Stimulated activated CD8-positive, alpha-beta memory T cell treated with anti-CD3 and anti-CD28 coated beads, Interleukin-15, amount 100 ng/mL, for 48 hours (primary cell): ENCODE measurements at regions not wholly inside any gene's neighbourhood (a gene's known extent, or its start where the extent isn't known, plus 50 kb on each side); places are given as distances from the start of the nearest gene placed in this dataset.
"Not testable (repeated sequence)": the region's sequence is repeated elsewhere in the genome, so short reads cannot be mapped to it uniquely, and the experiment has no call there.

ENCODE experiments used
- DNase-seq, 2 donors: peaks; one replicate each; pipeline ENCODE4 v3.0.0-alpha.2; 2020; ENCODE audit warnings: low read depth in 2 of 2

- DNase-seq, result no peak
Observed at GRCh38 chr6:3553254-3553653, 96.4 kb upstream of the SLC22A23 start.

DNA sequence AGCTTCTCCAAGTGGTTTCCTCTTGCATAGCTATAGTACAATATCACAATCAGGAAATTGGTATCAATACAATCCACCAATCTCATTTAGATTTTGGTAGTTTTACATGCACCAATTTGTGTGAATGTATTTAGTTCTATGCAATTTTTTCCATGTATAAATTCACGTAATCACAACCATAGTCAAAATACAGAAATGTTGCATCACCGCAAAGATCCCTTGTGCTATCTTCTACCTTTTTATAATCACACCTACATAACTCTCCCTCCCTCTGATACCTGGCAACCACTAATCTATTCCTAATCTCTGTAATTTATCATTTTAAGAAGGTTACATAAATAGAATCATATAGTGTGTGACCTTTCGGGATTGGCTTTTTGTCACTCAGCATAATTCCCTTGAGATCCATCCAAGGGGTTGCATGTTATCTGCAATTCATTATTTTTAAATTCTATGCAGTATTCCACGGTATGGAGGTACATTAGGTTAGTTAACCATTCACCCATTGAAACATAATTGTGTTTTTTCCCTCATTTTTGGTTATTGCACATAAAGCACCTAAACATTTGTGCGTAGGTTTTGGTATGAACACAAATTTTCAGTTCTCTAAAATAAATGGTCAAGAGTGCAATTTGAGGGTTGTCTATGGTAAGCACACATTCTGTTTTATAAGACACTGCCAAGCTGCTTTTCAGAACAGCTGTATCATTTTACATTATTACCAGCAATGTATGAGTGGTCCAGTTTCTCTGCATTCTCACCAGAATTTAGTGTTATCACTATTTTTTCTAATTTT, 95.1 kb upstream of the SLC22A23 start:
- no peak for DNase-seq

DNA sequence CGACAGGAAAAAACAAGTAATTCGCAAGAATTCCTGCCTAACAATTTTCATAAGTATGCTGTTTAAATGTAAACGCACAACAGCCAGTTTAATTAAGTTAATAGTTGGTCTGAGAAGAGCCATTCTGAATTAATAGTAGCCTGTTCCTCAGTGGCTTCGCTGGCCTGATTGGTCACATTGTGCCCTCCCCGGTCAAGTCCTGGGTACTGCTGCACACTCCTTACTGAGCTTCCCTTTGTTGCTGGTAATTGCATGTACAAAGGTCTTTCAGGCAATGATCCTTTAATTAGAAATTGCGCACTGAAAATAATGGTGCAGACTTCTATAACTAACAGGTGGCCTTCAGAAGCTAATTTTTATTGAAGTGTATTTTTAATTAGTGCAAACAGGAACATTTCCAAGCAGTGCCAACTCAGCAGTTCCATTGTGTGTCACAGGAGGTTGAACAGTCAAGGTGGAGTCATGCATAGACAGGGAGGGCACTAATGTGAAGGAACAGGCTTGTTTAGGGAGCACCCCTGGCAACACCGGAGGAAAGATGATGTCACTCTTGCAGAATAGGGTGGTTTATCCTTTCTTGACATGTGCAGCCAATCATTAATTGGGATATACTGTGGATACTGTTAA, 92.6 kb upstream of the SLC22A23 start:
- DNase-seq, result no peak

DNA sequence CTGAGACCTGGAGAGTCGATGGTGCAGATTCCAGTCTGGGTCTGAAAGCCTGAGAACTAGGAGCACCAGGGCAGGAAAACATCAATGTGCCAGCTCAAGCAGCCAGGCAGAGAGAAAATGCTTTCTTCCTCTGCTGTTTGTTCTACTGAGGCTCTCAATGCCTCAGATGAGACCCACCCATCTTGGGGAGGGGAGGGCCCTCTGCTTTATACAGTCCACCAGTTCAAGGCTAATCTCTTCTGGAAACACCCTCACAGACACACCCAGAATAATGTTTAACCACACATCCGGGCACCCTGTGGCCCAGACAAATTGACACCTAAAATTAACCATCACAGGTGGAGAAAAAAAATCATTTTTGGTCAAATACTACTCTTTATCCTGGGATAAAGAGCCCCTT, 89.3 kb upstream of the SLC22A23 start:
- DNase-seq, result no peak

- no peak for DNase-seq
Observed at GRCh38 chr6:3545156-3545555, 88.3 kb upstream of the SLC22A23 start.

DNA sequence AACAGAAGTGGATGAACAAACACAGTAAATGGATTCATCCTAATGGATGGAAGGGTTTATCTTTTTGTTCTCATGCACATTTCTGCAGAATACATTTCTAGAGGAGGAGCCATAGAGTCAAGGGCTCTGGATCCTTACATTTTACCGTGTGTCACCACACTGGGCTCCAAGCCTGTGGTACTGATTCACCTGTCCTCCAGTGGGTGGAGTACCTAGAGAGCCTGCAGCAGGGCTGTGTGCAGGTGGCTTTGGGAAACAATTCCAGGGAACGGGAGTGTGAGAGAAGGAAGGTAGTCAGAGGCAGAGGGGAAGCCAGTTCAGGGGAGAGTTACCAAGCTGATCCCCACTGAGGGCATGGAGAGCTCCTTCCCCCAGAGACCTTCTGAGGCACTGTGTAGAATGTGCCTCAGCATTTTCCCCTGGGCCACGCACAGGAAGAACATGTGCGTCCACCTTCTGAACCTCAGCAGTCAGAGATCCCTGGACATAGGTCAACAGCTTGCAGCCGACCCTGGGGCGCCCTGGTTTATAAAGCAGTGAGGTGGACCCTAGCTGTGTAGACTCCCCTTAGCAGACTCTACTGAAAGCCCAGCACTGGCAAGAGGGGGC, 85.3 kb upstream of the SLC22A23 start:
- no peak for DNase-seq

- DNase-seq, result no peak
Observed at GRCh38 chr6:3541006-3541585, 84.2 kb upstream of the SLC22A23 start.

- no peak for DNase-seq
Observed at GRCh38 chr6:3540253-3540820, 83.5 kb upstream of the SLC22A23 start.

DNA sequence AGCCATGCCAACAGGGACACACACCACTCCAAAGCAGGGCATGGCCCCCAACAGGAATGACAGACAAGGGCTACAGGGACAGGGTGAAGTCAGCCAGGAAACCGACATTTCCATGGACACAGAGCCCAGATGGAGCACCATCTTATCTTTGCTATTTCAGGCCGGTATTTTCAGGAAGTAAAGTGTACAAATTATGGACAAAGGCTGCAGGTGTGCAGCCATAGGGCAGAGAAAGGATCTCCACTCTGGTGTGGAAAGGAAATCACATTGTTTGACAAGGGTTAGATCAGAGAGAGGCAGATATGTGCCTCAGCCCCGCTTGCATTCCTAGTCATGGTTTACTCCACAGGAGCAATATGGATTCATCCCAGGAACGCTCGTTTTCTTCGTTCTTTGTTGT, 81.7 kb upstream of the SLC22A23 start:
- no peak for DNase-seq

- no peak for DNase-seq
Observed at GRCh38 chr6:3536901-3537300, 80.1 kb upstream of the SLC22A23 start.

- no peak for DNase-seq
Observed at GRCh38 chr6:3535776-3536435, 79.1 kb upstream of the SLC22A23 start.

DNA sequence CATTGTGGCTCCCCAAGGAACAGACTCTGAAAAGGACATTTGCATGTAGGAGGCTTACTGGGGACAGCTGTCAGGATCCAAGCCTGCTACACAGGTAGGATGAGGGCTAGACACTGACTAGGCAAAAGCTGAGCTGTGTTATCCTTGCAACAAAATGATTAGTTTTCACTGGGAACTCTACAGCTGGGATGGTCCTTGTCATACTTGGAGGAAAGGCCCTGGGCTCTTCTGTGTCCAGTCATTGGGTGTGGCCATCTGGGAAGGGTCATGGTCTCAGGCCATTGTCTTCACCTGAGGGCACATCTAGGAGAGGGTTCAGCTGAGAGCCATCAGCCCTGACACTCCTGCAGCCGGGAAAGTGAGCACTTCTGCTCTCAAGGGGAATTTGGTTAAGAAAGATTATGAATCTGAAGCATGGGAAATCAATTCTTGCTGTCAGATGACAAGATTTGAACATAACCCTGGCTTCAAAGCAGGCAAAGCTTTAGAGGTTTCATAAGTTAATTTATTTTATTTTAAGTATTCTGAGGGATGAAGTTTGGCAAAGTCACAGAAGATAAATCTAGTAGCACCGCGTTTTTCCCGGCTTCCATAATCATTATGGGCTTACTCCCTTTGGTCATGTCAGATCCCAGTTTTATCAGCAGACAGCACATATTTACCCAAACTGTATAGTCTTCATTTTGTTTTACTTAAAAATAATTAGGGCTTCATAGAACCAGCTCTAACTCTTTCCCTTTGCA, 78.4 kb upstream of the SLC22A23 start:
- no peak for DNase-seq

DNA sequence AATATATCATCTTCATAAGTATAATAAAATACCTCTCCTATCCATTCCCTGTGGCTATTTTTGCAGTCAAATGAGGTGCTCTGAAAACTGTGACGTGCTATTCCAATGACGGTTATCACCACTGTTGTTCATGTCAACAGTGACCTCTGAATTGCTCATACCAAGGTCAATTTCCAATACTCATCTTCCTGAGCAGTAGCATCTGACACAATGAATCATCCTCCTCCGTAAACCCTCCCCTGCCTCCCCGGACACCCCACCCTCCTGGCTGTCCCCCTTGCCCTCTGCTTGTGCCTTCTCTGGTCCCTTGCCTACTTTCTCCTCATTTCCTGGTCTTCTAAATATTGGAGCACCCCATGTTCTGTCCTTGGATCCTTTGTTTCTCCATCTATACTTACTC, 77.7 kb upstream of the SLC22A23 start:
- DNase-seq, result no peak

- no peak for DNase-seq
Observed at GRCh38 chr6:3533981-3534380, 77.1 kb upstream of the SLC22A23 start.

GRCh38 chr6:3532296-3532916, 75.6 kb upstream of the SLC22A23 start:
- no peak for DNase-seq

DNA sequence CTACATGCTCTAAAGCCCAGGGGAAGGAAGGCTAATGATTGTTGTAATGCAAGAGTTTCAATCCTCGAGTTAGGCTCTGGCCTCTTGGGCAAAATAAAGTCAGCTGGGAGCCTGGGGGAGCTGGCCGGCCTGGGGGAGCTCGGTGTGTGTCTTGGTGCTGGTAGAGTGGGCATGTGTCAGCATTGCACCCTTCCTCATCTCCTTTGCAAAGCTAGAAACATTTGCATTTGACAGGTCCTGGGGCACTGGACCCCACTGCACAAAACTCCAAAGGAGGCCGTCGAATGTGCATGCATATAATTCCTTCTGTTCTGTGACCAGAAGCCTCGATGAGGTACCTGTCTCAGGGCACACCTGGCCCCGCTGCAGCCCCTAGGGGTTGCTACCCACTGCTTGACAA, 74.6 kb upstream of the SLC22A23 start:
- DNase-seq, result no peak

DNA sequence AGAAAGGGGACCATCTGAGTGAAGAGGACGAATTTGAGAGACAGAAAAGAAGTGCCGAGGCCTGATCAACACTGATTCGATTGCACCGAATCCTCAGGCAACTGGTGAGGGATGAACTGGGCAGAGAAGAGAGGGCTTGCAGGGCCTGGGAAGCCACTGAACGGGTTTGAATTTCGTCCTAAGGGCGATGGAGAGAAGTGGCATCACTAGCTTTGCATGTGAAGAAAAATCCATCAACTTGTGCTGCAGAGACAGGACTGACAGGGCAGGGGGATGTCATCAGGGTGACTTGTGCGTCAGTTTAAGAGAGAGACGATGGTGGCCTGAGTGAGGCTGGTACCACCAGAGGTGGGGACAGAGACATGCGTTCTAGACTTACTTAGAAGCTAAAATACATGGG, 73.7 kb upstream of the SLC22A23 start:
- DNase-seq, result no peak

GRCh38 chr6:3529721-3530120, 72.9 kb upstream of the SLC22A23 start:
- no peak for DNase-seq

DNA sequence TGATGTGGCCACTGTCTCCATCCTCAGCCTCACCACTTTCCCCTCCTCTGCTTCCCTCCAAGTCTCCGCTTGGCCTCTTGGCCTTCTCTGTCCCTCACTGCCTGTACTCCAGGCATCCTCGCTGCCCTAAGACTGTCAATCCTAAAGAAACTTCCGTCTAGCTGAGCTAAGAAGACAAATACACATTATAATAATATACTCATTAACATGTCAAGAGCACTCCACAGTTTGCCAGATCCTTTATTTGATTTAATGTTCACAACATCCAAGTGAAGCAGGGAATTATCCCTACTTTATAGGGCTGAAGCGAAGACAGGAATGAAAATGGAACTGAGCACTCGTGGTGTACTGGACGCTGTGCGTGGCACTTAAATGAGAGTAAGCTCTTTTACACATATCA, 72.4 kb upstream of the SLC22A23 start:
- DNase-seq, result no peak

GRCh38 chr6:3528081-3528671, 71.3 kb upstream of the SLC22A23 start:
- not testable (repeated sequence) for DNase-seq

GRCh38 chr6:3527651-3527977, 70.8 kb upstream of the SLC22A23 start:
- DNase-seq, result no peak
